GM18508 (cell line): ENCODE measurements at regions not wholly inside any gene's neighbourhood (a gene's known extent, or its start where the extent isn't known, plus 50 kb on each side); places are given as distances from the start of the nearest gene placed in this dataset.
"Not testable (repeated sequence)": the region's sequence is repeated elsewhere in the genome, so short reads cannot be mapped to it uniquely, and the experiment has no call there.

Experiments used
- ATAC-seq: cut with Tn5 transposase; IDR thresholded peaks from one replicate; pipeline ENCODE4 v1.9.1; 2021; ENCODE audit warnings: moderate number of reproducible peaks; ENCODE audit not compliant: insufficient read depth, unreplicated experiment

DNA sequence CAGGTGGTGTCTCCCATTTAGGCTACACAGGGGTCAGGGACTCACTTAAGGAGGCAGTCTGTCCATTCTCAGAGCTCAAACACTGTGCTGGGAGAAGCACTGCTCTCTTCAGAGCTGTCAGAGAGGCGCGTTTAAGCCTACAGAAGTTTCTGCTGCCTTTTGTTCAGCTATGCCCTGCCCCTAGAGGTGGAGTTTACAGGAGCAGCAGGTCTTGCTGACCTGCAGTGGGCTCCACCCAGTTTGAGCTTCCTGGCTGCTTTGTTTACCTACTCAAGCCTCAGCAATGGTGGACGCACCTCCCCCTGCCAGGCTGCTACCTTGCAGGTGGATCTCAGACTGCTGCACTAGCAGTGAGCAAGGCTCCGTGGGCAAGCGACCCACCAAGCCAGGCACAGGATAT is 260.1 kb downstream of the MEF2C start:
- not testable (repeated sequence) for ATAC-seq

GRCh38 chr5:88615767-88616166 is 267.2 kb downstream of the MEF2C start:
- ATAC-seq = not testable (repeated sequence)

- no peak for ATAC-seq
Measured at GRCh38 chr5:88613051-88613450, 269.9 kb downstream of the MEF2C start.

- no peak for ATAC-seq
Measured at GRCh38 chr5:88610586-88610985, 272.4 kb downstream of the MEF2C start.

DNA sequence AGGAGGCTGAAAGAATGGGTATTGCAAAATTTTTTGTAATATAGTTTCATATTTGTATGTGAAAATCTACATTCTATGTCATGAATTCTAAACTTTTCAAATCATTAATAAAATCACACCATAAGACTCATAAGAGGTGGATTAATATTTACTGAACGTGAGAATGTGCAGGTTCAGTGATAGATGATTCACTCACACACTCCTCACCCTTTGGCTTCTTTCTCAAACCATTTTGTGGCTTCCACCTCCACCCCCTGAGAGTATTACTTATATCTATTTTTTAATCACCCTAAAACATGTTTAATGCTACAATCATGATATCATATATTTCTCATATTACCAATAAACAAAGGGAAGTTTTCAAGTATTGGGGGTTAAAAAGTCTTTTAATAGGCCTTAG is 275.5 kb downstream of the MEF2C start:
- no peak for ATAC-seq

DNA sequence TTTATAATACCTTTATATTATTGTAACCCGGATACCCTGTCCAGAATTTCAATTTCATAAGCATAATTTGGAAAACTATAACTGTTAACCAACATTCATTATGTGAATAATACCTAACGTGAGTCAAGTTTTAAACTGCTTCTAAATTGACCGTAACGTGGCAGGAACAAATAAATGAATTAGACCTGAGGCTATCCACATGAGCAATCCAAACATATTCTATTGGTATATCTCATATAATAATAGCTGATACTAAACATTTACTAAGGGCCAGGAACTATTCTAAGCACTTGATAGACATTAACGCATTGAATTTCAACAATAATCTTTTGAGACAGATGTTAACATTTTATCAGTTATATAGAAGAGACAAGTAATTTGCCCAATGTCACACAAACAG is 276.4 kb downstream of the MEF2C start:
- no peak for ATAC-seq

GRCh38 chr5:88606173-88606572 is 276.8 kb downstream of the MEF2C start:
- ATAC-seq = no peak

- ATAC-seq = no peak
Measured at GRCh38 chr5:88602584-88602983, 280.4 kb downstream of the MEF2C start.

- ATAC-seq = no peak
Measured at GRCh38 chr5:88594441-88594840, 288.5 kb downstream of the MEF2C start.

DNA sequence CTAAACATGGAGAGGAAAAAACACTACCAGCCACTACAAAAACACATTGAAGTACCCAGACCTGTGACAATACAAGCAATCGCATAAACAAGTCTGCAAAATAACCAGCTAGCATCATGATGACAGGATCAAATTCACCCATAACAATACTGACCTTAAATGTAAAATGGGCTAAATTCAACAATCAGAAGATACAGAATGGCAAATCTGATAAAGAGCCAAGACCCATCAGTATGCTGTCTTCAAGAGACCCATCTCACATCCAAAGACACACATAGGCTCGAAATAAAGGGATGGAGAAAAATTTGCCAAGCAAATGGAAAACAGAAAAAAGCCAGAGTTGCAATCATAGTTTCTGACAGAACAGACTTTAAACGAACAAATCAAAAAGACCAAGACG is 294.4 kb downstream of the MEF2C start:
- ATAC-seq = no peak

- ATAC-seq = no peak
Measured at GRCh38 chr5:88583471-88583870, 299.5 kb downstream of the MEF2C start.

- ATAC-seq = no peak
Measured at GRCh38 chr5:88558366-88558765, 289.7 kb upstream of the TMEM161B start.

GRCh38 chr5:88557881-88558280 is 289.2 kb upstream of the TMEM161B start:
- no peak for ATAC-seq

- ATAC-seq = no peak
Measured at GRCh38 chr5:88557131-88557530, 288.5 kb upstream of the TMEM161B start.

GRCh38 chr5:88556406-88556805 is 287.8 kb upstream of the TMEM161B start:
- no peak for ATAC-seq

GRCh38 chr5:88555674-88556073 is 287.0 kb upstream of the TMEM161B start:
- no peak for ATAC-seq

DNA sequence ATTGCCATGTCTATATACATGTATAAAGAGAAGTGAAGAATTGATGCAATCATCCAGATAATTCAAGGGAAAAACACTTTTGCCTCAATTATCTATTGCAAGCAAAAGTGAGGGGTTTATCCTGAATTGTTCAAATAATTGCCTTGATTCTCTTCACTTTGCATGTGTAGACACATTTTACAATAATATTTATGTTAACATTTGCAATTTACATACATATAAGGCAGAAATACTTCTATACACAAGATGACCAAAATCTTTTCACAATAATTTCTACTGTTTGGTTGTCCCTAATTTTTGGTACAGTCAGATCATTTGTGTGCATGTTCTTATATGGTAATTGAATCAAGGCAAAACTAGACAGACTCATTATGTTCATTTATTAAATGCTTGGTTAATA is 285.3 kb upstream of the TMEM161B start:
- ATAC-seq = no peak

GRCh38 chr5:88553136-88553875 is 284.7 kb upstream of the TMEM161B start:
- ATAC-seq = no peak

DNA sequence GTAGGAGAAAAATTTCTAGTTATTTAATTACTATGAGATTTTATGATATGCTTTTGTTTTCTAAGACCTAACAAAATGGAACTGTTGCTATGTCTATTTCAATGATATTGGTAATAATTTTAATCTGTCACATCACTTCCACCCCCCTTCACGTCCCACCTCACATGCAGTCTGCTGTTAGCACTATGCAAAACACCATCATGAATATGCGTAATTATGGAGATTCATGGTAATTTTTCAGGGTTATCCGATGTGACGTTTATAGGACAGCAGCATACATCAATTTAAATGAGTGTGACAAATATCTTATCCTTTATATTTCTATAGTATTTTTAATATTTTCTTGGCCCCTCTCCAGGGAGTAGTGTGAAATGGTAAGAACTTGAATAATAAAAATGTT is 283.8 kb upstream of the TMEM161B start:
- ATAC-seq = no peak

GRCh38 chr5:88551724-88552345 is 283.2 kb upstream of the TMEM161B start:
- no peak for ATAC-seq

- ATAC-seq = no peak
Measured at GRCh38 chr5:88550736-88551135, 282.1 kb upstream of the TMEM161B start.

DNA sequence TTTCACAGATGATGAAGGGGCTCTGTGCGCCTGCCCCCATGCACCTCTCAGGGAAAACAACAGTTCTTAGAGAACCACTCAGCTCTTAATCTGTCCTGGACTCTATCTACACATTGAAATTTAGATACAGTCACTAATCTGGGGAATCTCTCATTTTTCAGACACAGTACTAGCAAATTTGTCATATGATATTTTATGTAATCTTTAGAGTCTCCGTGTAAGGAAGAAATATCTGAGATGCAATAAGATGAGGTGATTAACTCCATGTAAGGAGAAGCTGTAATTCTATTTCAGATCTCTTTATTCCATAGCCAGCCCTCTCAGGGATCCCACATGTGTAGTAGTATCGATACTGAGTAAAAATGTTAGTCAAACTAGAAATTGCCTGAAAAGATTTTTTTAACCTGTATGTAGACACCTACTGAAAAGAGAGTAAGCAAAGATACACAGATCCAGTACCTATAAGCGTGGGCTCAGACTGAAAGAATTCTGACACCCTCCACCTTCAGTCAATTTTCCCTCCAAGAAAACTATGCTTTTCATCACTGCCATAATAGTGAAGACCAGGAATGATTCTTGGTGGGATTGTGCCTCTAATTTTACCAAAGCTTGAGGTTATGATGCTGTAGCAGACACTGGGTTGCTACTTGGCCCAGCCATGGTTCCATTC is 279.6 kb upstream of the TMEM161B start:
- no peak for ATAC-seq
